ENCODE measurements at regions not wholly inside any gene's neighbourhood (a gene's known extent, or its start where the extent isn't known, plus 50 kb on each side); places are given as distances from the start of the nearest gene placed in this dataset.
"Not testable (repeated sequence)": the region's sequence is repeated elsewhere in the genome, so short reads cannot be mapped to it uniquely, and the experiment has no call there.

- no peak overlapping the region for H3K4me3 ChIP-seq
- H3K27ac ChIP-seq: no peak overlapping the region
Measured at GRCh38 chr20:29409833-29410805, 1847.3 kb upstream of the DEFB115 start.

DNA sequence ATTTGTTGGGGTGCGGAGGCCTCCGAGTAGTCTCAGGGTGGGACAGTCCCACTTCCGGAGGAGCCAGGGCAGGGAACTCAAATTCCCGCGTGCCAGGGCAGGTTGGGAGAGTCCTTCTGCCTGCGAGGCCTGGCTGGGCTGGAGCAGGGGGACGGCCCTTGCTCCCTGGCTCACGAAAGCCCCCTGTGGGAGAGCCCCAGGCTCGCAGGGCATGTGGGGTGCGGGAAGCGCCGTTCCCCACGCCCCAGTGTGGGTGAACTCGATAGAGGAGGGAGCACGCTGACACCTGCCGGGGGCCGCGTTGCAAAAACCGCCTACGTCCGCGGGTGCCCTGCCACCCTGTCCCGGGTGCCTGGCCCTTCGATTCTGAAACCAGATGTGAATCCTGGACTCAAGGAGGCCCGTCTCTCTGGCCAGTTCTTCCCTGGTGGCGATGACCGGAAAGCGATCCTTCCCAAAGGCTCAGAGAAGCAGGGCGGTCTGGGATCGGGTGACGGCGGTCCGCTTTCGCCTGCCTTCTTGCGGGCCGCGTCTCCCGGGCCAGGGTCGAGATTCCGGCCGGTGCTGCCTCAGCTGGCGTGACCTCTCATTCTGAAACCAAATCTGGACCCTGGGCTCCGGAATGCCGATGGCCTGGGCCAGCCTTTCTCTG lies 1846.5 kb upstream of the DEFB115 start:
- no peak overlapping the region for H3K27ac ChIP-seq

DNA sequence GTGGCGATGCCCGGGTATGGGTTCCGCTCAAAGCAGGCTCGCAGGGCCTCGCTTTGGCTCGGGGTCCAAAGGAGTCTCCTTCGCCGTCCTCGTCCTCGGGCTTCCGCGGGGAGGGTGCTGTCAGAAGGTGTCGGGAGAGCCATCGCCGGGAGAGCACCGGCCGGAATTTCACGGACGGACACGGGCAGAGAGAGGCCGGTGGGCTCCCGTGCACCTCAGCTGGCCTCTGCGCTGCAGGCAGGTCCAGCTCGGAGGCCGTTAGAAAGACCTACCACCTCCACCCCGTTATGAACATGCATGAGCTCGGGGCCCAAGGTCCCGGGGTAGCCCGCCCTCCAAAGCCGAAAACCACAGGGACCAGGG lies 1846.0 kb upstream of the DEFB115 start:
- not testable (repeated sequence) for H3K27ac ChIP-seq
- H3K4me3 ChIP-seq: peak overlapping the region in 1 of 7 experiments; percentile 0

More for the DNA sequence above, 1846.5 kb upstream of the DEFB115 start:
- H3K4me3 ChIP-seq: peak overlapping the region in 1 of 7 experiments; percentile 0

DNA sequence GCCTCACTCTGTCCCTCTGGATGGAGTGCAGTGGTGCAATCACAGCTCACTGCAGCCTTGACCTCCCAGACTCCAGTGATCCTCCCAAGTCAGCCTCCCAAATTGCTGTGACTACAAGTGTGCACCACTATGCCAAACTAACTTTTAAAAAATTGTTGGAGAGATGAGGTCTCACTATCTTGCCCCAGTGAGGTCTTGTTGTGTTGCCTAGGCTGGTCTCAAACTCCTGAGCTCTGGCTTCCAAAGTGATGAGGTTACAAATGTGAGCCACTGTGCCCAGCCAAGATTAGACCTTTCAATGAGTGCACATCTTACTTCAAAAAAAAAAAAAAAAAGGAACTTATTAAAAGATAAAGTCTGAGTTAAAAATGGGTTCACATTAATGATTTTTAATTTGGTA lies 1838.1 kb upstream of the DEFB115 start:
- Histone ChIP-seq H3K4me3 (no peak overlapping the region), H3K27ac (no peak overlapping the region)

GRCh38 chr20:29427201-29428060 lies 1830.0 kb upstream of the DEFB115 start:
- Histone ChIP-seq H3K4me3 (peak overlapping the region in 1 of 7 experiments; percentile 13), H3K27ac (no peak overlapping the region)

GRCh38 chr20:29430531-29430930 lies 1826.9 kb upstream of the DEFB115 start:
- H3K4me3 ChIP-seq: no peak overlapping the region
- no peak overlapping the region for H3K27ac ChIP-seq

- not testable (repeated sequence) for H3K27ac ChIP-seq, H3K4me3 ChIP-seq
Measured at GRCh38 chr20:29440721-29441120, 1816.7 kb upstream of the DEFB115 start.

DNA sequence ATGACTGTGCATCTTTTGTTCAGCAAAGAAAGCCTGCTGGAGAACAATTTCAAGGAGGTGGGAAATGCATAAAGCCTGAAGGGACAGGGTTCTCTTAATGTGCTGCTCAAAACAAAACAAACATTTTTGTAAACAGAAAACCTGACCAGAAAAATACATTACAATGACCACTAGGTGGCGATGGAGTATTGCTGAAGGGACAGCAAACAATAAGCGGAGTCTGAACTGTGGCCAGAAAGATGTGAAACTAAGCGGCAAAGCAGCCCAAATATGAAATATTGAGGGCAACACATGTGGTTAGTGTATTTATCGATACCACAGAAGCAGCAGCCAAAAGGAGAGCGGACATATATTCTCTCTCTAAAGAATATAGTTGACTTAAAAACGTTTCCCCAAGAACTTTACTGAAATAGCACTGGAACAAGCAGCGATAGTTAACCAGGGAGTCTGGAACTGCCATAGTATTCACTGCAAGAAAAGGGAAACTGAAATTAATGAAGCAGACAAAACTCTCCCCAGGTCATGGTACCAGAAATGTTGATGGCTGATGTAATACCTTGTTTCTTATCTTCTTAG lies 1814.2 kb upstream of the DEFB115 start:
- H3K4me3 ChIP-seq, H3K27ac ChIP-seq: not testable (repeated sequence)

DNA sequence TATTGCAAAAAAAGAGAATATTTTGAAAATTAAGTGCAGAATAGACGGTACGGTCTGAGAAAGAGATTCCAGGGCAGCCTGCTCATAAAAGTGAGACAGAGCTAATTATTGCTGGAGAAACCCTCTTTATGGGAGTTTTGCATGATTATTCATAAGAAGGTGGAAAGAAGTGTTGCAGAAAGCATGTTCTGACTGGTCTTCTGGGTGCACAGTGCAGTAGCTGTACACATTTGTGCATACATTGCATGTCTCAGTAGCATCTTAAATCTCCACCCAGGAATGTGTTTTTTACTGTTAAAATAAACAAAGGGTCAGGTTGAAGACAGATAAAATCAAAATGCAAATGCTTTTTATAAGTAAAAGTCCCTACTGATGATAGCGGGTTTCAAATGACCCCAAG lies 1813.6 kb upstream of the DEFB115 start:
- Histone ChIP-seq H3K4me3 (no peak overlapping the region), H3K27ac (no peak overlapping the region)

DNA sequence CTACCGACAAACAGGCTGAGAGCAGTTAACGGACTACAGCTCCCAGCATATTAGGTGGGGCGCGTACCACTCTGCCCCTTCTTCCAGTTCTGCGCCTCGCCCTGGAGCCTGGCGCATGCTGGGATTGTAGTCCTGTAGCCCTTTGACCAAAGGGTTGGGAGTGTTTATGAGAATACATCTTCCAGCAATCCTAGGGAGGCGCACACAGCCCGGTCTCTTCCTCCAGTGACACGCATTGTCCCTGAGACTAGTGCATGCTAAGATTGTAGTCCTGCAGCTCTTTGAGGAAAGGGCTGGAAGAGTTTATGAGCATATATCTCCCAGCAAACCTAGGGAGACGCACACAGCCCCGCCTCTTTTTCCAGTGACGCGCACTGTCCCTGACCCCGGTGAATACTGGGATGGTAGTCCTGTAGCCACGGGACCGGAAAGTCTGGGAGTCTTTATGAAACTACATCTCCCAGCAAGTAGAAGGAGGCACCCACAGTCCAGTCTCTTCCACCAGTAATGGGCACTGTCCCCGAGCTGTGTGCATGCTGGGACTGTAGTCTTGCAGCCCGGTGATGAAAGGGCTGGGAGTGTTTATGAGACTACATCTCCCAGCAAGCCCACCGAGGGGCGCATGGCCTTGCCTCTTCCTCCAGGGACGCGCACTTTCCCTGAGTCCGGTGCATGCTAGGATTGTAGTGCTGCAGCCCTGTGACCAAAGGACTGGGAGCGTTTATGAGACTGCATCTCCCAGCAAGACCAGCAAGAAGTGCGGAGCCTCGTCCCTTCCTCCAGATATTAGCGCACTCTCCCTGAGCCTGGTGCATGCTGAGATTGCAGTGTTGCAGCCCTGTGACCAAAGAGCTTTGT lies 1812.2 kb upstream of the DEFB115 start:
- H3K27ac ChIP-seq: not testable (repeated sequence)
- H3K4me3 ChIP-seq: peak overlapping the region in 1 of 7 experiments; percentile 6

GRCh38 chr20:29447517-29448484 lies 1809.7 kb upstream of the DEFB115 start:
- not testable (repeated sequence) for H3K27ac ChIP-seq, H3K4me3 ChIP-seq

DNA sequence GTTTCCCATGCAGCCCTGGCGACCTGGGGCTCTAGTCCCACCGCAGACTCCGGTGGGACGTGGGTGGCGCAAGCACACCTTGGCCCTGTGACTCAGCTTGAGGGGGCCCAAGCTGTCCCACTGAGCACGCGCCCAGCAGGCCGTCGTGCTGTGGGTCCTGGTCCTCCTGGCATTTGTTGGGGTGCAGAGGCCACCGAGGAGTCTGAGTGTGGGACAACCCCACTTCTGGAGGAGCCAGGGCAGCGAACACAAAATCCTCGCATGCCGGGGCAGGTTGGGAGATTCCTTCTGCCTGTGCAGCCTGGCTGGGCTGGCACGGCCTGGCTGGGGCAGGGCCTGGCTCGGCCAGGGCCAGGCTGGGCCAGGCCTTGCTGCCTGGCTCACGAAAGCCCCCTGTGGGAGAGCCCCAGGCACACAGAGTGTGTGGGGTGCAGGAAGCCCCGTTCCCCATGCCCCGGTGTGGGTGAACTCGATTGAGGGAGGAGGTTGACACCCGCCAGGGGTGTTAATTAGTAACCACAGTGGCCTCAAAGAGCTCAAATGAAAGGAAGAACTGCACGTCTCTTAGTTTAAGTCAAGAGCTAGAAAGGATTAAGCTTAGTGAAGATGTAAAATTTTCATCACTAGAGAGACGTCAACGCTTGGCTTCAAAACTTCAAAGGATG lies 1808.5 kb upstream of the DEFB115 start:
- H3K27ac ChIP-seq: no peak overlapping the region
- H3K4me3 ChIP-seq: no peak overlapping the region

- H3K27ac ChIP-seq: no peak overlapping the region
- H3K4me3 ChIP-seq: no peak overlapping the region
Measured at GRCh38 chr20:29452186-29452585, 1805.3 kb upstream of the DEFB115 start.

DNA sequence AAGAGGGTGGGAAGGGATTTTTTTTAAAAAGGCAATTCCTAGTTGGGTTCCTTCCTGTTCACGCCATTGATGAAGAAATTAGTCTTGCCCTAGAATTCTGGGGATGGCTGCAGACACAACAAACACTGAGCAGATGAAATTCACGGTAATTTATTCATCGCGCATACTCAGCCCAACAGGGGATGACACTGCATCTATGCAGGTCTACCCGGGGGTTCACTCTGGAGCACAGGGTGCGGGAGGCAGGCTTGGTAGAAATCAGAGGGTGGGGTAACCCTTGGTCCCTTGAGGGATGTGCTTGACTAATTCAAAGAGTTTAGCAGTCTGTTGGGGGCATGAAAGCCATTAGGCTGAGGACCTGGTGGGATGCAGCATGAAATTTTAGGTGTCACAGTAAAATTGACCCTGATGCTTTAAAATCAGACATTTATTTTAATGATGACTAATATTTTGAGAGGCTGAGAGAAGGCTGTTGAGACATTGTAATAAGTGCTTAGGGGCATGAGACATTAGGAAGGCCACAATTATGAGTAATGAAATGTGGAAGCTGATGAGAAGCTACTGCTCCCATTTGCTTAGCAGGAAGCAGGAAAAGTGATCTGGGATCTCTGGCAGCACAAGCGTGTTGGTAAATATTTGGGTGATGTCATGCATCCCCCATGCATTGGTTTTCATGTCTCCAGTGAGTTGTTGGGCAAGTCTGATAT lies 1800.3 kb upstream of the DEFB115 start:
- H3K27ac ChIP-seq, H3K4me3 ChIP-seq: not testable (repeated sequence)

DNA sequence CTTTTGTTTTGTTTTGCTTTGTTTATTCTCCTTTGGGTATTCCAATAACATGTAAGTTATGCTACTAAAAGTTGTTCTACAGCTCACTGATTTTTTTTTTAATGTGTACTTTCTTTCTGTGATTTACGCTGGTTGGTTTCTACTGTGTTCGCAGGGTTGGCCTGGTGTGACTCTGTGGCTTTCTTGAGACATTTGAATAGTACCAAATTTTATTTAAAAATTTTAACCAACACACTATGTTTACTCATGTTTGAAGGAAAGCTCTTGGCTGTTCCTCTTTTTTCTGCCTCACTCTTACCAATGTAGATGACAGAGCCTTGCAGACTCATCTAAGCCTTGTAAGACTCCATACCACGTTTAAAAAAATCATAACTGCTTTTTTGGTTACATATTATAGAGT lies 1784.9 kb upstream of the DEFB115 start:
- Histone ChIP-seq H3K4me3 (no peak overlapping the region), H3K27ac (no peak overlapping the region)

GRCh38 chr20:29492840-29493239 lies 1764.6 kb upstream of the DEFB115 start:
- not testable (repeated sequence) for H3K27ac ChIP-seq, H3K4me3 ChIP-seq

- H3K4me3 ChIP-seq: peak overlapping the region in 4 of 7 experiments; percentile 21 to 36 (median 28)
- H3K27ac ChIP-seq: not testable (repeated sequence)
Measured at GRCh38 chr20:29496767-29497166, 1760.7 kb upstream of the DEFB115 start.

All from skin epidermis (tissue), 12 donors.